GM19043 (cell line): ENCODE measurements at regions not wholly inside any gene's neighbourhood (a gene's known extent, or its start where the extent isn't known, plus 50 kb on each side); places are given as distances from the start of the nearest gene placed in this dataset.

ENCODE experiments used
- ATAC-seq: cut with Tn5 transposase; IDR thresholded peaks from one replicate; pipeline ENCODE4 v1.9.1; 2021; ENCODE audit warnings: low read depth; ENCODE audit not compliant: unreplicated experiment

- ATAC-seq, result no peak
These were observed 114.5 kb downstream of the AXIN2 start for GRCh38 chr17:65446838-65447526.

- no peak for ATAC-seq
These were observed 115.4 kb downstream of the AXIN2 start for GRCh38 chr17:65446043-65446442.

DNA sequence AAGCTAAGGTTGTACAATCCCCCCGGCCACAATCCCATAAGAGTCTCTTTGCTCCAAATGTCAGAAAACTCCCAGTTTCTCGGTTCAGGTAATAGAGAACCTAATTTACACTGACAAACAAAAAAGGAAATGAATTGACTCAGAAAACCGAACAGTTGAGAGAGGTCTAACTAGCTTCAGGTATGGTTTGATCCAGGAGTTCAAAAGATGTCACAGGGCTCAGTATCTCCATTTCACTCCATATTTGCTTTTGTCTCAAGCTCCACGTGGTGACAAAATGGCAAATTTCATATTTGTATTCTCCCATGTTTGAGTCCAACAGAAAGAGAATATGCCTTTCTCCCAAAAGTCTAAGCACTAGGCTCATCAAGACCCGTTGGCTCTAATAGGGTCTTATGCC is 117.4 kb downstream of the AXIN2 start:
- ATAC-seq, result no peak

- no peak for ATAC-seq
These were observed 118.8 kb downstream of the AXIN2 start for GRCh38 chr17:65442691-65443090.

GRCh38 chr17:65442250-65442649 is 119.2 kb downstream of the AXIN2 start:
- no peak for ATAC-seq

DNA sequence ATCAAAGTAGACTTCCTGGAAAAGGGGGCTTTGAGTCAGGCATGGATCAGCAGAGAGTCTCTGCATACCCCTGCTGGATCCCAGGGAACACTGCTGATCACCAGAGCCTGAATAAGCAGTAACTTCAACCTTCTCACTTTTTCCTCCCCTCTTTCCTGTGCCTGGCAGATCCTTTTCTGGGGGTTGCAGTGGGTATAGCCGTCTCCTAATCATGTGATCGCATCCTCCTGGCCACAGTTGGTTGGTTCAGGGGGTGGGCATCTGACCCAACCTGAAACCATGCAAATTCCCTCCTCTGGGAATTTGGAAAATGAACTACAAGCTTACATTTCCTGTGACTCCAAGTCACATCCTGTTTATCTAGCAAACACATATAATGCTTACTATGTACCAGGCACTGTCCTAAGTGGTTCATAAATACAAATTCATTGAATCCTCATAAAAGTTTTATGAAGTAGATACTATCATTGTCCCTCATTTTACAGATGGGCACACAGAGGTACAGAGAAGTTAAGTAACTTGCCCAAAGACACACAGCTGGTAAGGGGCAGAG is 120.3 kb downstream of the AXIN2 start:
- no peak for ATAC-seq

- no peak for ATAC-seq
These were observed 122.6 kb downstream of the AXIN2 start for GRCh38 chr17:65438708-65439294.

- no peak for ATAC-seq
These were observed 123.3 kb downstream of the AXIN2 start for GRCh38 chr17:65438173-65438572.

GRCh38 chr17:65436871-65437270 is 124.6 kb downstream of the AXIN2 start:
- no peak for ATAC-seq

DNA sequence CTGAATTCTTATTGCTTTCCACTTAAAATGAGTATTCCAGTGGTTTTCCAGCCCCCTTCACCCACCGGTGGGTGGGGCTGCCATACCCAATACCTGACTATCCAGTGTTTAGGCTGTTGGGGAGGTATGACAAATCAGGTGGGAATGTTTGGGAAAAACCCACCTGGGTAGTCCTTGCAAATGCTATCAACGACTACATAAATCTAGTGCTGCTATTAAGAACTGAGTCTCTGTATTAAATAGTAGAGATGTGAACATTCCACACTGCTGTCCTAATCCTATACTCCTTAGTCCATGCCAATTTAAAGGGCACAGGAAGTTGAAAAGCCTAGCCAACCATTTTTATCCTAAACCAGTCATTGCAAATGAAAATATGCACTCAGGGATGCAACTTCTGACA is 126.6 kb downstream of the AXIN2 start:
- ATAC-seq, result no peak

DNA sequence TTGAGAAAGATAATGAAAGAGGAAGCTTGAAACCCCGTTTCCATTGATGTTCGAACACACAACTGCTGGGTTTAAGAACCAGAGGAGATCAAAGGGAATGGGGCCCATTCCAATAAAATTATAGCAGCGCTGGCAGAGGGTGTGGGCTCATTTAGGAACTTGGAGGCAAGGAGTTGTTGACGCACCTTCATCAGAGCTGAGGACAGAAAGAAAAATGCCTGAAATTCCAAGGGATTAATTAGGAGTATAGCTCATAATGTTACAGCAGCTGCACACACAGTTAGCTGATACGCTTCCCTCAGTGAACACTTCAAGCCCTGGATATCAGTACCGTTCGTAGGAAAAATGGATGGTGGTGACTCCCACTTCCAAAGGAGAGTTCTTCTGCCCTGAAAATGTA is 127.2 kb downstream of the AXIN2 start:
- no peak for ATAC-seq

DNA sequence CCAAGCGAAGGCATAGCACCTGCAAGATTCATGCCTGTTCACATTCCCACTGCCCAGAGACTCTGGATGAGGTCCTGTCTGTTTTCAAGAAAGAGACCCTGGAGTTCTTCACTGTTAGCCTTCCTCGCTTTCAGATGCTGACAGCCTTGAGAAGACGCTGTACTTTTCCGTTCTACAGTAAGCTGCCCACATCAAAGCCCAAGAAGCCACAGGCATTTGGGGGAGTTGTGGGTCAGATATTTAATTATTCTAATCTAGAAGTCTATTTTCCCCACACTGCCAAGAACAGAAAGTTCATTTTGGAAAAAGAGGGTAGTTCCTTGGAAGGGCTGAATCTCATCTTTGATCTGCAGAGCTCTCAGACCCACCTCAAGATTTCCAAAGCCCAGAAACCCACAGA is 127.9 kb downstream of the AXIN2 start:
- ATAC-seq, result no peak

- no peak for ATAC-seq
These were observed 128.3 kb downstream of the AXIN2 start for GRCh38 chr17:65433157-65433556.

DNA sequence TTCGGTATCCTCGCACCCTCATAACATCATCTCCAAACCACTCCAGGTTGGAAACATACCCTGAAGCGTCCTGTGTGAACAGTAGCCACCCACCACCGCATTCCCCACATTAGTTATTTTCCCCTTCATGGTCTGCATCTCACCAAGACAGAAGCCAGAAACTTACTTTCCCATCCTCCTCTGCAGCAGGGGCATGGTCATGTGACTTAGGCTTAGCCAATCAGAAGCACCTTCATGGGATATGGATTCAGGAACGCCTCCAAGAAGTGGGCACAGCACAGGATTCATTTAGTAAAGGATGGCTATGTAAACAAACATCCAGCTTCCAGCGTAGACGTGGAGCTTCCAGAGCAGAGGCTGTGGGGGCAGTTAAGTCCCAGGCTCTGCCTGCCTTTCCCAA is 130.3 kb downstream of the AXIN2 start:
- no peak for ATAC-seq

GRCh38 chr17:65430209-65430833 is 131.1 kb downstream of the AXIN2 start:
- no peak for ATAC-seq

- no peak for ATAC-seq
These were observed 137.9 kb downstream of the AXIN2 start for GRCh38 chr17:65423346-65424140.

DNA sequence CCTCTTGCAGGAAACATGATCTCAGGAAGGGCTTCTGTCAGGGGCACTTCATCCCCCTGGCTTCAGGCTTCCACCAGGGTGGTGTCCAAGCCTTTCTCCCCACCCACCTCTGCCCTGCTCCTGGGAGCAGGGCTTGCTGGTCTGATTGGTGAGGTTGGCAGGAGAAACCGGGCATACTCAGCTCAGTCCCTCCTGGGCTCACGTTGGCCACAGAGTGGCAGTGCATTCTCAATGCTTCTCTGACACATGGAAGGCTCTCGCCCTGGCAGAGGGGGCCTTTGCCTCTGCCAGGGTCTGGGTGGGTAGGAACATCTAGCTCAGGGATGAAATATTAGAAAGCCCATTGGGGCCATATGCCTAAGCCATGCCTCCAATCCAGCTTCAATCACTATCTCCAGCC is 142.8 kb downstream of the AXIN2 start:
- no peak for ATAC-seq

DNA sequence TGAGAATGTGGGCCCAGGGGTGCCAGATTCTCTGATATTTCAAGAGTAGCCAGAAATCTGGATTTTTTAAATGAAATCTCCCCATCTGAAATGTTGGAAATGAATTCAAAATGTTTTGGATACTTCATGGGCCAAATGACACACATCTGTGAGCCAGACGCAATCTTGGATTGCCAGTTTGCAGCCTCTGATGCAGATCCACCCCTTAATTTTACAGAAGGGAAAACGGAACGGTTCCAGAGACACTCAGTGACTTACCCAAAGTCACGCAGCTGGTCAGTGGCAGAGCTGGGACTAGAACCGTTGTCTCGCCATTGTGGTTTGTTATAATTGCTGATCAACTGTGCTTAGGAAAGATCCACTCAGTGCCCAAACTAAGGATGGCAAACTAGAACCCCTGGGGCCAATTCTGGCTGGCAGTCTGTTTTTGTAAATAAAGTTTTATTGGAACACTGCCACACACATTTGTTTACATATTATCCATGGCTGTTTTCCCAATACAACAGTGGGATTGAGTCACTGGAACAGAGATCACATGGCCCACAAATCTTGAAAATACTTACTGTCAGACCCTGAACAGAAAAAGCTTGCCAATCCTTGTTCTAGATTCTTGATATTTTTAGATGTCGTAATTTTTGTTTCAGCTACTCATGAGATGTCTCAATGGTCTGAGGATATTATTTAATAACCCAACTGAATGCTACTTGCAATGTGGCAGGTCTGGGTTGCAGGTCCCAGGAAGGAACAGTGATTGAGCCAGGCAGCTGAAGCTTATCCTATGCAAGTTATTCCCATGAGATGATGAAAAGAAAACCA is 143.8 kb downstream of the AXIN2 start:
- ATAC-seq, result no peak

GRCh38 chr17:65415991-65416390 is 145.5 kb downstream of the AXIN2 start:
- ATAC-seq, result no peak

GRCh38 chr17:65413390-65413789 is 148.1 kb downstream of the AXIN2 start:
- no peak for ATAC-seq
